HCT116 (cell line): ENCODE measurements at regions not wholly inside any gene's neighbourhood (a gene's known extent, or its start where the extent isn't known, plus 50 kb on each side); places are given as distances from the start of the nearest gene placed in this dataset.

Source experiments
- EGR1 ChIP-seq: IDR thresholded peaks from 2 replicates; pipeline ENCODE4 v1.6.1; 2012; ENCODE audit warnings: low read depth
- EZH2 ChIP-seq: fragments of 200-600 bp; sonication (generic); IDR thresholded peaks from 2 replicates; pipeline ENCODE4 v1.6.1; 2017; ENCODE audit warnings: antibody characterized with exemption, mixed run types
- FOSL1 ChIP-seq: IDR thresholded peaks from 2 replicates; pipeline ENCODE4 v1.6.1; 2012; ENCODE audit warnings: low read depth
- POLR2A ChIP-seq: IDR thresholded peaks from 2 replicates; pipeline ENCODE4 v1.7.0; 2011; ENCODE audit warnings: borderline replicate concordance; ENCODE audit not compliant: insufficient read depth, insufficient read length; ENCODE audit errors: extremely low read depth
- POLR2AphosphoS5 ChIP-seq: IDR thresholded peaks from 2 replicates; pipeline ENCODE4 v1.6.1; 2011; ENCODE audit warnings: mild to moderate bottlenecking, low read depth, low read length, moderate library complexity
- RAD21 ChIP-seq: IDR thresholded peaks from 2 replicates; pipeline ENCODE4 v1.6.1; 2012; ENCODE audit warnings: low read depth, mild to moderate bottlenecking
- SRF ChIP-seq: IDR thresholded peaks from 2 replicates; pipeline ENCODE4 v1.6.1; 2012; ENCODE audit warnings: low read depth
- TCF7L2 ChIP-seq: IDR thresholded peaks from 2 replicates; pipeline ENCODE4 v1.7.0; 2011; ENCODE audit warnings: borderline replicate concordance, inconsistent platforms; ENCODE audit not compliant: insufficient read depth, insufficient read length; ENCODE audit errors: extremely low read depth
- YY1 ChIP-seq: IDR thresholded peaks from 2 replicates; pipeline ENCODE4 v1.6.1; 2011; ENCODE audit warnings: low read length, low read depth, moderate library complexity, mild to moderate bottlenecking; ENCODE audit not compliant: insufficient replicate concordance; ENCODE audit errors: extremely low read depth
- ZNF274 ChIP-seq: fragments of 200-500 bp; sonication (Bioruptor generic); IDR thresholded peaks from 2 replicates; pipeline ENCODE4 v1.6.1; 2014; ENCODE audit warnings: mild to moderate bottlenecking, low read depth, low read length, inconsistent platforms
- TF ChIP-seq, protein P1 (sequence below), 3 experiments: fragments of 200-600 bp in 1 of 3; sonication (generic) in 1 of 3; IDR thresholded peaks in 2 of 3; conservative IDR thresholded peaks in 1 of 3; 2 replicates each; pipeline ENCODE4 v1.5.1; 2012 to 2017; ENCODE audit warnings: low read depth in 2 of 3, low read length in 2 of 3, antibody characterized with exemption in 1 of 3, borderline replicate concordance in 1 of 3, control low read depth in 1 of 3, mild to moderate bottlenecking in 1 of 3, mixed read lengths in 1 of 3, mixed run types in 1 of 3, moderate library complexity in 1 of 3; ENCODE audit not compliant: insufficient read depth in 1 of 3
- TF ChIP-seq, protein P2 (sequence below): IDR thresholded peaks from 2 replicates; pipeline ENCODE4 v1.6.1; 2012
- TF ChIP-seq, protein P3 (sequence below): IDR thresholded peaks from 2 replicates; pipeline ENCODE4 v1.6.1; 2012
- TF ChIP-seq, protein P4 (sequence below): IDR thresholded peaks from 2 replicates; pipeline ENCODE4 v1.6.1; 2012; ENCODE audit warnings: low read depth

DNA sequence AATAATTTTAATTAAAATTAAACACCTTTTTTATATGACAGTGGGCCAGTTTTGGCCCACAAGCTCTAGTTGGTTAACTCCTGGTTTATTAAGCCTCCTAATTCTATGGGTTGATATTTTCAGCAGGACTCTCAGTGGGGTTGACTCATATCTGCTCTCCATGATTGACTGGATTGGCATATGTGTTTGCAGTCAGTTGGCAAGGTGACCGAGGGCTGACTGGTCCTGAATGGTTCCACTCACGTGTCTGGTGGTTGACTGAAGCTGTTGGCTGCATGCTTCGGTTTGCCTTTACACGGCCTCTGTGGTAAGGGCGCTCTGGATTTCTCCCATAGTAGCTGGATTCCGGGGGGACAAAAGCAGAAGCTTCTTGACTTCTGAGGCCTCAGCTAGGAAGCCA, 65.3 kb upstream of the ZNF280D start:
- TF ChIP-seq, protein P1, sequence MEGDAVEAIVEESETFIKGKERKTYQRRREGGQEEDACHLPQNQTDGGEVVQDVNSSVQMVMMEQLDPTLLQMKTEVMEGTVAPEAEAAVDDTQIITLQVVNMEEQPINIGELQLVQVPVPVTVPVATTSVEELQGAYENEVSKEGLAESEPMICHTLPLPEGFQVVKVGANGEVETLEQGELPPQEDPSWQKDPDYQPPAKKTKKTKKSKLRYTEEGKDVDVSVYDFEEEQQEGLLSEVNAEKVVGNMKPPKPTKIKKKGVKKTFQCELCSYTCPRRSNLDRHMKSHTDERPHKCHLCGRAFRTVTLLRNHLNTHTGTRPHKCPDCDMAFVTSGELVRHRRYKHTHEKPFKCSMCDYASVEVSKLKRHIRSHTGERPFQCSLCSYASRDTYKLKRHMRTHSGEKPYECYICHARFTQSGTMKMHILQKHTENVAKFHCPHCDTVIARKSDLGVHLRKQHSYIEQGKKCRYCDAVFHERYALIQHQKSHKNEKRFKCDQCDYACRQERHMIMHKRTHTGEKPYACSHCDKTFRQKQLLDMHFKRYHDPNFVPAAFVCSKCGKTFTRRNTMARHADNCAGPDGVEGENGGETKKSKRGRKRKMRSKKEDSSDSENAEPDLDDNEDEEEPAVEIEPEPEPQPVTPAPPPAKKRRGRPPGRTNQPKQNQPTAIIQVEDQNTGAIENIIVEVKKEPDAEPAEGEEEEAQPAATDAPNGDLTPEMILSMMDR (IDR thresholded peaks at IDR 0.05 in 2 of 3, conservative IDR thresholded peaks at IDR 0.05 in 1 of 3; ENCODE audit: borderline replicate concordance in 1 of 3, insufficient read depth in 1 of 3, low read depth in 2 of 3, low read length in 2 of 3): no peak
- TF ChIP-seq POLR2A: no peak
- TF ChIP-seq FOSL1: no peak
- no peak for TF ChIP-seq EGR1
- TF ChIP-seq, protein P2, sequence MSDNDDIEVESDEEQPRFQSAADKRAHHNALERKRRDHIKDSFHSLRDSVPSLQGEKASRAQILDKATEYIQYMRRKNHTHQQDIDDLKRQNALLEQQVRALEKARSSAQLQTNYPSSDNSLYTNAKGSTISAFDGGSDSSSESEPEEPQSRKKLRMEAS: no peak
- no peak for TF ChIP-seq POLR2AphosphoS5
- TF ChIP-seq TCF7L2: no peak
- no peak for TF ChIP-seq ZNF274
- TF ChIP-seq YY1: no peak
- no peak for TF ChIP-seq RAD21
- TF ChIP-seq SRF: no peak
- TF ChIP-seq EZH2: no peak
- TF ChIP-seq, protein P3, sequence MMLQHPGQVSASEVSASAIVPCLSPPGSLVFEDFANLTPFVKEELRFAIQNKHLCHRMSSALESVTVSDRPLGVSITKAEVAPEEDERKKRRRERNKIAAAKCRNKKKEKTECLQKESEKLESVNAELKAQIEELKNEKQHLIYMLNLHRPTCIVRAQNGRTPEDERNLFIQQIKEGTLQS: no peak
- TF ChIP-seq, protein P4, sequence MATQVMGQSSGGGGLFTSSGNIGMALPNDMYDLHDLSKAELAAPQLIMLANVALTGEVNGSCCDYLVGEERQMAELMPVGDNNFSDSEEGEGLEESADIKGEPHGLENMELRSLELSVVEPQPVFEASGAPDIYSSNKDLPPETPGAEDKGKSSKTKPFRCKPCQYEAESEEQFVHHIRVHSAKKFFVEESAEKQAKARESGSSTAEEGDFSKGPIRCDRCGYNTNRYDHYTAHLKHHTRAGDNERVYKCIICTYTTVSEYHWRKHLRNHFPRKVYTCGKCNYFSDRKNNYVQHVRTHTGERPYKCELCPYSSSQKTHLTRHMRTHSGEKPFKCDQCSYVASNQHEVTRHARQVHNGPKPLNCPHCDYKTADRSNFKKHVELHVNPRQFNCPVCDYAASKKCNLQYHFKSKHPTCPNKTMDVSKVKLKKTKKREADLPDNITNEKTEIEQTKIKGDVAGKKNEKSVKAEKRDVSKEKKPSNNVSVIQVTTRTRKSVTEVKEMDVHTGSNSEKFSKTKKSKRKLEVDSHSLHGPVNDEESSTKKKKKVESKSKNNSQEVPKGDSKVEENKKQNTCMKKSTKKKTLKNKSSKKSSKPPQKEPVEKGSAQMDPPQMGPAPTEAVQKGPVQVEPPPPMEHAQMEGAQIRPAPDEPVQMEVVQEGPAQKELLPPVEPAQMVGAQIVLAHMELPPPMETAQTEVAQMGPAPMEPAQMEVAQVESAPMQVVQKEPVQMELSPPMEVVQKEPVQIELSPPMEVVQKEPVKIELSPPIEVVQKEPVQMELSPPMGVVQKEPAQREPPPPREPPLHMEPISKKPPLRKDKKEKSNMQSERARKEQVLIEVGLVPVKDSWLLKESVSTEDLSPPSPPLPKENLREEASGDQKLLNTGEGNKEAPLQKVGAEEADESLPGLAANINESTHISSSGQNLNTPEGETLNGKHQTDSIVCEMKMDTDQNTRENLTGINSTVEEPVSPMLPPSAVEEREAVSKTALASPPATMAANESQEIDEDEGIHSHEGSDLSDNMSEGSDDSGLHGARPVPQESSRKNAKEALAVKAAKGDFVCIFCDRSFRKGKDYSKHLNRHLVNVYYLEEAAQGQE: no peak
